Middle frontal gyrus (tissue), 1 donor: ENCODE measurements at regions not wholly inside any gene's neighbourhood (a gene's known extent, or its start where the extent isn't known, plus 50 kb on each side); places are given as distances from the start of the nearest gene placed in this dataset.
"Not testable (repeated sequence)": the region's sequence is repeated elsewhere in the genome, so short reads cannot be mapped to it uniquely, and the experiment has no call there.

ENCODE experiments used
- DNase-seq: peaks from one replicate; pipeline ENCODE4 v3.0.0-alpha.2; 2015; ENCODE audit warnings: low spot score; ENCODE audit errors: extremely low spot score

DNA sequence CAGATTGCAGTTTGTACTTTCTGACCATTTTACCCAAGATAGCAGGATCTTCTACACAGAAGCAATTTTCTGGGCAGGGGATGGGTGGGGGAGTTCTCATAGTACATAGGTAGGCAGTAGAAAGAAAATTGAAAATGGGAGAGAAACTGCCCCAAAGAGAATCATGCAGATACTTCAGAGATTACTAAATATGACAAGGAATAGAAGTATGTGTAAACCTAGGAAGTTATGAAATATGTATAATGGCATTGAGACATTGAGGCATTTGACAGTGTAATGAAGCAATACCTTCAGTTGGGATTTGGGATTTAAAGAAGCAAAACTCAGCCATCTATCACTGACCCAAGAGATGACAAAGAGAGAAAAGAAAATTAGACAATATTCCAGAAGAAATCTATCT, 233.0 kb downstream of the PTN start:
- DNase-seq, result no peak

DNA sequence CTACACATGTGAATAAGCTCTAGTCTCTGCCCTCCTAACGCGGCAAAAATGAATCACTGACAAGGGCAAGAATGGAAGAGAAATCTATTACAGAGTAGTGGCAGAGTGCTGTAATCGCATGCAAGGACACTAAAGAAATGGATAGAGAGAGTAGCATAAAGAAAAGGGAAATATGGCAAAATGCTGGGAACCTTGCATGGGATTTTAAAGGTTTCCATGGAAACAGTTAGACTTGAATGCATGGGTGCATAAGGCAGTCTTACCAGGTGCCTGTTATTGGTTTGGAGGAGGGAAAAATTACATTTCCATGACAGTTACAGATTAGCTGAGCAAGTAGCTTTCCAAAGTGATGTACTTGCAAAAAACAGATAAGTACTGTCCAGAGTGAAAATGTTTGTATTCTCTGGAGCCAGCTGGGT, 233.4 kb downstream of the PTN start:
- no peak for DNase-seq

DNA sequence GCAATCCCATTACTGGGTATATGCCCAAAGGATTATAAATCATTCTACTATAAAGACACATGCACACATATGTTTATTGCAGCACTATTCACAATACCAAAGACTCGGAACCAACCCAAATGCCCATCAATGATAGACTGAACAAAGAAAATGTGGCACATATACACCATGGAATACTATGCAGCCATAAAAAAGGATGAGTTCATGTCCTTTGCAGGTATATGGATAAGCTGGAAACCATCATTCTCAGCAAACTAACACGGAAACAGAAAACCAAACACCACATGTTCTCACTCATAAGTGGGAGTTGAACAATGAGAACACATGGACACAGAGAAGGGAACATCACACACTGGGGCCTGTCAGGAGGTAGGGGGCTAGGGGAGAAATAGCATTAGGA, 235.7 kb downstream of the PTN start:
- not testable (repeated sequence) for DNase-seq

DNA sequence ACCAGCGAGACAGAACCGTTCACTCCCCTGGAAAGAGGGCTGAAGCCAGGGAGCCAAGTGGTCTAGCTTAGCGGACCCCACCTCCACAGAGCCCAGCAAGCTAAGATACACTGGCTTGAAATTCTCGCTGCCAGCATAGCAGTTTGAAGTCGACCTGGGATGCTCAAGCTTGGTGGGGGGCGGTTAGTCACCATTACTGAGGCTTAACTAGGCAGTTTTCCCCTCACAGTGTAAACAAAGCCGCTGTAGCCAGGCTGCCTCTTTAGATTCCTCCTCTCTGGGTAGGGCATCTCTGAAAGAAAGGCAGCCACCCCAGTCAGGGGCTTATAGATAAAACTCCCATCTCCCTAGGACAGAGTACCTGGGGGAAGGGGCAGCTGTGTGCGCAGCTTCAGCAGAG, 235.1 kb downstream of the CHRM2 start:
- DNase-seq, result not testable (repeated sequence)

DNA sequence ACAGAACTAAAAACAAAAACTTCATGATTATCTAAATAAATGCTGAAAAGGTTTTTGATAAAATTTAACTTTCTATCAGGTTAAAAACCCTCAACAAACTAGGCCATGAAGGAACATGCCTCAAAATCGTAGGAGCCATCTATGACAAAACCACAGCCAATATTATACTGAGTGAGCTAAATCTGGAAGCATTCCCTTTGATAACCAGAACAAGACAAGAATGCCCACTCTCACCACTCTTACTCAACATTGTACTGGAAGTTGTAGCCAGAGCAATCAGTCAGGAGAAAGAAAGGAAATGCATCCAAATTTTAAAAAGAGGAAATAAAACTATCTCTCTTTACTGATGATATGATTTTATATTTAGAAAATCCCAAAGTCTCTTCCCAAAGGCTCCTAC, 228.7 kb downstream of the CHRM2 start:
- DNase-seq, result no peak

DNA sequence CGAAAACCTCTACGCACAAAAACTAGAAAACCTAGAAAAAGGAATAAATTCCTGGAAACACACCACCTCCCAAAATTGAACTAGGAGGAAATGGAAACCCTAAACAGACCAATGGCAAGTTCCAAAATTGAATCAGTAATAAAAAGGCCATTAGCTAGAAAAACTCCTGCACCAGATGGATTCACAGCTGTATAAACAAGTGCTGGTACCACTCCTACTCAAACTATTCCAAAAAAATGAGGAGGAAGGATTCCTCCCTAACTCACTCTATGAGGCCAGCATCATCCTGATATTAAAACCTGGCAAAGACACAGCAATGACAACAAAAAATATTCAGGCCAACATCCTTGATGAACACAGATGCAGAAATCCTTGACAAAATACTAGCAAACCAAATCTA, 228.2 kb downstream of the CHRM2 start:
- DNase-seq, result no peak

DNA sequence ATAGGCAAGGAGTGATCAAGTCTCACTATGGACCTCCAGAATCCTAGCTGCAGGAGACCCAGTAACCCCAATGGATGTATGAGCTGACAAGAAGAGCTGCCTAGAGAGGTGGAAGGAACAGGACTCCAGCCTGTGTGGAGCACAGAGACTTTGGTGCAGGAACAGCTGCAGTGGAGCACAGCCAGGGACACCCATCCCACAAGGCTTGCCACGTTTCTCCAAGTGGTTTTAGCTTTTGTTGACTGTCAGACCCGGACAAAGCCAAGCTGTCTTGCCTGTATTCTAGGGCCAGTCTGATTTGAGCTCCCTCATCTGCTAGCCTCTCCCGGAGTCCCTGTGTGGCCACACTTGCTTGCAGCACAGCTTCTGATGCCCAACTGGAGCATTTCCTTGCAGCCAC, 224.7 kb downstream of the CHRM2 start:
- DNase-seq, result no peak

DNA sequence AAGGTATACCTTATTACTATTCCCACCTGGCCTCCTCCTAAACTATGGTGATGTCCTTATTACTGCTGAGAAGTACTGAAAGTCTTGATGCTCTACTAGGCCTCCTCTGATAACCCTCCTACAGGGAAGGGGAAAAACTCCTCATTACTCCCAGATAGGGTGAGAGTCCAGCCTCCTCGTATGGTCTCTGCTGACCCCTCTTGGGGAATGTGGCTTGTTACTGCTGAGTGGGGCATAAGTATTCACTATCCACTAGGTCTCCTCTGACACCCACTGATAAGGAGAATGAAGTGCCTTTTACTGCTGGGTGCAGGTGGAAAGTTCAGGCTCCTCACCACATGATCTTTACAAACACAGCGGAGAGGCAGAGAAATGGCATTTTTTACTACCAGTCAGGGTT, 222.9 kb downstream of the CHRM2 start:
- DNase-seq, result no peak

DNA sequence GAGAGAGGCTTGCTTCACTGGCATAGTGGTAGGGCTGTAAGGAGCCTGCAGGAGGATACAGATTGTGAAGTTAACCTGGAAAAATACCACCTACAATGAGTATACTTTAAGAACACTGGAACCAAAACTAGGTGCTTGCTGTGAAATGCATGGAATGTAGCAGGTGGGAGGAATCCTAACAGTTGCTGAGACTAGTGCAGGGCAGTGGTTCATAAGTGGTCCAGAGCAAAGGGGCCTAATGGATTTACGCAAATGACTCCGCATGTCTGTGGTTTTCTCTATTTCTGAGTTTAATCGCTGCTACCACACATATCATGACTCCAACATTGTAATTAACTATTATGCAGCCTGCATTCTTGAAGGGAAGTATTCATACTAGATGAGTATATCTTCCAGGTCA, 218.4 kb downstream of the CHRM2 start:
- no peak for DNase-seq

DNA sequence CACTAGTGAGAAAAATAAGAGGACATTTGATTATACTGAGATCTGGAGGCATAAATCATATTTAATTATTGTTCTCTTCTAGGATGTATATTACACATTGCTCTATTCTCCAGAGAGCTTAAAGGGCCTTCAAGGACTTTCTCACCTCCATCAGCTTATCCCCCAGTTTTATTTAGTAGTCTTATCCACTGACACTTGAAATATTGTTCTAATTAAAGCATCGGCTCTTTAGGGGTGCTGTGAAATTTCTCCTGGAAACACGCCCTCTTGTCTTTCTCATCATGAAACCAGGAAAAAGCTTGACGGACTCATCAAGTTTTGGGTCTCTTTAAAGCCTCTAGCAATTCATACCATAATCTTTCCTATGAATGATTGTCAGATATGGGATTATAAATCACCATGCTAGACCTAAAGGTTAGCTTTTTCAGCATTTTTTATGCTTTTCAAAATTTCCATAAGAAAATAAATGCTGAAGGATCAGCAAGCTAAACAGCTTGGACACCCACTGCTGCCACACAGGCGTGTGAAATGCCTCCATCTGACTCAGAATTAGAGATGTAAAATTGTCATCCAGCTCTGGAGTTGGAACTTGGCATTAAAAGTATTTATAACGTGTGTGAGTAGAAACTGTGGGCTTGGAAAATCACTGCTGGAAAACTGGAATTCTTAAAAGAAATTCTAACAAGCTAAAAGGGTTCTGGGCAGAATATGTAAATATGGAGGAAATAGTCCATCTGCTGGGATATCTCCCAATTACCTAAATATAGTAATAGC, 216.3 kb downstream of the CHRM2 start:
- peak; percentile 12 for DNase-seq

DNA sequence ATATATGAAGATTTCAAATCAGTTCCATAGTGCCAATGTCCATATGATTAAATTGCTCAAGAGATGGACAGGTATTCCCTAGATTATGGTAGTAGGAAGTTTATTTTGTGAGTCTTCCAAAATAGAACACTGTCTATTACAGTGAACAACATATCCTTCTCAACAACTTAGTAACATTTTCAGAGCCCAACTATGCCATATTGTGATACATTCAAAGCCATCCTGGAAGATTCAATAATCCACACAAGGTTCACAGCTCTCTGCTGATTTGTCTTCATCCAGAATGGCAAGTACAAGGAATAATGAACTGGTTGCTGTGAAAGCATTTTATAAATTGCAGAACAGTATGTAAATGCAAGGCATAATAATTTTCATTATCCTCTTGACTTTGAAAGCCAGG, 213.9 kb downstream of the CHRM2 start:
- DNase-seq, result no peak

DNA sequence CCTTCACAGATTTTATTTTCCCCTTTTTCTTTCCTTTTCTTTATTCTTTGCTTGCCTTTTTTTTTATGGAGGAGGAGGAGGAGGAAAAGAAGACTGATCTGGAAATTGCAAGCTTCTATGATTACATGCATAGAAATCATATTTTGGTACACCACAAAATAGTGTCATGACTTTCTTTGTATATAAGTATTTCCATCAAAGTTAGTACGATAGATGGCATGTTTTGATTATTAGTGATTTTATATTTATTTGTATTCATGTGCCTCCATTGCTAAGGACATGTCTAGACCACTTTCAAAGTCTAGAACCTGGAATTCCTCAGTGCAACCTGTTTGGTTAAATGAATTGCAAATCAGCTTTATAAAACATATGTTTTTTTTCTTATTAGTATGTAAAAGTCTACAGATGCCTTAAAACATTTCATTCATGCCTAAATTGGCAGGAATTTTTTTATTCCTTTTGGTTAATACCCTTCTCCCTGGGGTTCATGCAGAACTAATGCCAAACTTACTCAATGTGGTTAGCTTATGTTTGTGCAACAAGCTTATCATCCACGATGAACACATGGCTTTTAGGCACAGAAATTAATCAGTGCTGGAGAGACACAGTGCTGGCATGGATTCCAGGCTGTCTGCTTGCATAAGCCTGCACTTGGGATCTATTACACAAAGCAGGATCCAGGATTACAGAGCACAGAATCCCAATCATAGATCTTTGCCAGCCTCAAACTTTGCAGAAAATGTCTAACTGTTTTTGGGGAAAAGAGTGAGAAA, 213.1 kb downstream of the CHRM2 start:
- no peak for DNase-seq

DNA sequence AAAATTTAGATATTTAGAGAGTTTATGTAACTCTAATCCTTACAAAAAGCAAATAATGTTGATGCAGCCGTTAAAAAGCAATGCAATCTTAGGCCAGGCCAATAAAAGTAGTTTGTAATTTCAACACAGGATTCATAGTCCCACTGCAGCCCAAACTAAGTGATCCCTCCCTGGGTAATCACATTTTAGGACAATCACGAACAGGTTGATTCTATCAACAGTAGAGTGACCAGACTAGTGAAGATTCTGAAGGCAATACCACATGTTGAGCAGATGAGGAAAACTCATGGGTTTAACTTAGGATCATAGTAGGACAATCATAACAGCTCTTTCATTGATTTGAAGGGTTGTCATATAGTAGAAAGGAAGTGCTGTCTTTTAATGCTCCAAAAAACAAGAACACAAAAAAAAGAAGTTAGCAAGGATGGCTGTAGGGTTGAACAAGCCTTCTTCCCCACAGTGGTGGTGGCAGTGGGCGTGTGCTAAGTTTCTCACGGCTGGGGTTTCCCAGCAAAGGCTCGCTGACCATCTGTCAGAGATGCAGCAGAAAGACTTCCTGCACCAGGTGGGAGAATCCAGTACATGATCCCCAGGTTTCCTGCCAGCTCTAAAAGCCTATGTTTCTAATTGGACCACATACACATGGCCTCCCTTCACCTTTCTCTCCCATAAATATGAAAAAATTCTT, 212.2 kb downstream of the CHRM2 start:
- no peak for DNase-seq

DNA sequence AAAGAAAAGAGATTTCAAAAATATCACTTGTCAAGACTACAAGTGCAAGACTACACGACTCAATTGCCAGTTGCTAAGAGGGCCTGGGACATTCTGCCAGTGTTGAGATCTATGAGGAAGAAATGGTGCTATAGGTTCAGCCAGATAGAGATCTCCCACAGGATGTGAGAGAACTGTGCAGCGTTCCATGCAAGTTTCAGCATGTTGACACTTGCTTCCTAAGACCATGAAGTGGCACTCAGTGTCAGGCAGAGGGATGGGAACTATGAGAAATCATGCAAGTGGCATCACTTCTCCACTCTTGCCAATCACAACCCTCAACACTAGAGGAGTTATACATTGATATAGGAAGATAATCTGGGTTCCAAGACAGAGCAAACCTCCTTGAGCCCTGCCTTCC, 210.3 kb downstream of the CHRM2 start:
- no peak for DNase-seq

DNA sequence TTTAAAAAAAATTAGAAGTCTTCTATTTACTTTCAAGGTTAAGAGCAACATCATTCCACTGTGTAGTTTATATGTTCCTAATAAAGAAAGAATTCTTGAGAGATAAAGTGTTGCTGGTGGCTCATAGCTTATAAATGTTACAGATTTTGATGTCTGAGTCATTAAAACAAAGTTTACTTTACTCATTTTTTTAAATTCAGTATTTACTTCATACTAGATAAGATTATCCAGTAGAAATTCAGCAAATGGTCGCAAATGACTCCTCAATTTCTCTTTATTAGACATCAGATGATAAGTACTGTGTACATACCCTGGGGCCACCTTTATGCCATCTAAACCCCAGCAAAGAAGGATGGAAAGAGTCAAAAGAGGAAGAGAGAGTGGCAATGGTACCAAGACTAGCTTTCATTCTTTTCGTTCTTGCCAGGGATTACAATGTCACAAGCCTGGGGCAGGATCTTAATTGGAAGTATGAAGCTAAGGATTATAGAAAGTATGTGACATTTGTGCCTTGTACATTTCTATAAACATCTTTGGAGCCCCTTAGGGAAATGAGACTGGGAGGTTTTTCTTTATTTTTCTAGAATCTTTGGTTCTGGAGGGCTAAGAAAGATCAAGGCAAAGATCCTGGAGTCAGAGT, 206.1 kb downstream of the CHRM2 start:
- DNase-seq, result no peak

DNA sequence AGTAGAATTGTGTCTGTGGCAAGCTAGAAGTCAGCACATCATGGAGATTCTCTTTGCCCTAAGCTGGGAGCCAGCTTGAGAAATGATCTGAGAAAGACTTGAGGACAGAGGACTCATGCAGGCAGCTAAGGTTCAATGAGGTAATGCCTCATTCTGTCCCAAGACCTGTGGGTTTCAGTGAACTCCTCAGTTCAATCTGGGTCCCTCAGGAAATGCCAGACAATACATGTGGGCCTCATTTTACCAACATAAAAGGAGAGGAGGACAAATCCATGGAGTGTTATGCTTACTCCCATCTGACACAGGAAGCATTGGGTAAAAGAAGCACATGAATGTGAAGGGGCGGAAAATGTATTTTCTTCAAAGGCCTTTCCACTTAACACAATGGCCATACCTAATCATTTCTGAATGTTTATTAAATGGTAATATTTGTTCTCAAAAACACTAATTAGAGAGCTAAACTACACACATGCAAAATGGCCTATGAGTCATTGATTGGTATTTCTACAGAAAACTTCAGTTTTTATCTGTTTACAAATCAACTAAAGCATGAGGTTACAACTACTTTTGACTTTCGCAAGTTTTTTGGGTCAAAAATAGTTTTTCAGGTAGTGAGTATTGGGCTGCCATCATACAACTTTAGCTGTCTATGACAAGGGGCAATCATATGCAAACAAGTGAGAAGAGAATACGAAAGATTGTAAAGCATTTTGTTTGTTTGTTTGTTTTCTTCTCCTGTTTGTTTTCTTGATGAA, 205.3 kb downstream of the CHRM2 start:
- DNase-seq, result no peak
